ENCODE measurements at regions not wholly inside any gene's neighbourhood (a gene's known extent, or its start where the extent isn't known, plus 50 kb on each side); places are given as distances from the start of the nearest gene placed in this dataset.

DNA sequence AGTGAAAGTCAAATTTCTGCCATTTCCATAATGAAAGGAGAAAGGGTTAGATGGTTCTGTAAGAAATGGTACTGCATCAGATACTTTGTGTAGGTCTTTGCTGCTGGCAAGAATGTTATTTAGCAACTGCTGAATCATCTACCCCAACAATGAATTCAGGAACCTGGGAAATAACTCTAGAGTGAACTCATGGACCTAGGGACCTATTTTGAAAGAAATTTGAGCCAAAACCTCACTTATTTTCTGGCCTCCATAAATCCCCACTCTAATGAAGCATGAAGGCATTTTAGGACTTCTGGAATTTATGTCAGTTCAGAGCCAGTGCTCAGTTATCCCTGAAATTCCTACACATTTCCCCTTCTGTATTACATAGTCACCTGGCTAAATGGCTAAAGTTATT lies 50.9 kb upstream of the CPNE8 start:
- DNase-seq: no peak

Data from NCI-H187 (cell line).